DMS53 treated with DMSO at 0.1 percent for 48 hours (cell line): ENCODE measurements at regions not wholly inside any gene's neighbourhood (a gene's known extent, or its start where the extent isn't known, plus 50 kb on each side); places are given as distances from the start of the nearest gene placed in this dataset.
"Not testable (repeated sequence)": the region's sequence is repeated elsewhere in the genome, so short reads cannot be mapped to it uniquely, and the experiment has no call there.

Experiments used
- DNase-seq: peaks from one replicate; lab custom pipeline; 2025; ENCODE audit not compliant: unreplicated experiment; lab: John Stamatoyannopoulos, UW

- no peak for DNase-seq
Measured at GRCh38 chr7:35909870-35910357, 109.1 kb downstream of the SEPTIN7 start.

GRCh38 chr7:35910621-35911020 is 109.8 kb downstream of the SEPTIN7 start:
- DNase-seq: not testable (repeated sequence)

- DNase-seq: not testable (repeated sequence)
Measured at GRCh38 chr7:35913350-35913749, 112.5 kb downstream of the SEPTIN7 start.

GRCh38 chr7:35914214-35914613 is 113.4 kb downstream of the SEPTIN7 start:
- not testable (repeated sequence) for DNase-seq

- not testable (repeated sequence) for DNase-seq
Measured at GRCh38 chr7:35915247-35915955, 114.5 kb downstream of the SEPTIN7 start.

GRCh38 chr7:35918217-35918616 is 117.4 kb downstream of the SEPTIN7 start:
- not testable (repeated sequence) for DNase-seq

GRCh38 chr7:35919607-35920006 is 118.8 kb downstream of the SEPTIN7 start:
- not testable (repeated sequence) for DNase-seq

- not testable (repeated sequence) for DNase-seq
Measured at GRCh38 chr7:35921338-35921737, 120.5 kb downstream of the SEPTIN7 start.

- DNase-seq: not testable (repeated sequence)
Measured at GRCh38 chr7:35924668-35925067, 123.8 kb downstream of the SEPTIN7 start.

GRCh38 chr7:35926966-35927365 is 126.1 kb downstream of the SEPTIN7 start:
- DNase-seq: not testable (repeated sequence)

GRCh38 chr7:35931134-35931533 is 130.3 kb downstream of the SEPTIN7 start:
- not testable (repeated sequence) for DNase-seq

GRCh38 chr7:35931551-35931950 is 130.7 kb downstream of the SEPTIN7 start:
- DNase-seq: not testable (repeated sequence)

GRCh38 chr7:35940695-35941094 is 139.8 kb downstream of the SEPTIN7 start:
- DNase-seq: not testable (repeated sequence)

- not testable (repeated sequence) for DNase-seq
Measured at GRCh38 chr7:35945621-35946020, 144.8 kb downstream of the SEPTIN7 start.

- DNase-seq: not testable (repeated sequence)
Measured at GRCh38 chr7:35955735-35956134, 154.9 kb downstream of the SEPTIN7 start.

- DNase-seq: not testable (repeated sequence)
Measured at GRCh38 chr7:35956988-35957387, 156.1 kb downstream of the SEPTIN7 start.

GRCh38 chr7:35961260-35961659 is 160.4 kb downstream of the SEPTIN7 start:
- DNase-seq: not testable (repeated sequence)

- DNase-seq: not testable (repeated sequence)
Measured at GRCh38 chr7:35962607-35963006, 161.8 kb downstream of the SEPTIN7 start.

GRCh38 chr7:35967366-35968139 is 166.7 kb downstream of the SEPTIN7 start:
- peak; percentile 10 for DNase-seq

- DNase-seq: no peak
Measured at GRCh38 chr7:35968140-35968940, 167.5 kb downstream of the SEPTIN7 start.

GRCh38 chr7:35969066-35969465 is 168.2 kb downstream of the SEPTIN7 start:
- DNase-seq: no peak
